ENCODE measurements at regions not wholly inside any gene's neighbourhood (a gene's known extent, or its start where the extent isn't known, plus 50 kb on each side); places are given as distances from the start of the nearest gene placed in this dataset.

GRCh38 chrX:142831961-142832530, 193.7 kb upstream of the SPANXN4 start:
- Histone ChIP-seq H3K9me1 (ENCODE audit: control insufficient read depth, insufficient read depth, low read length) (no peaks in the 10 kb centered on the region), H3K9ac (ENCODE audit: insufficient read depth in 1 of 2, low read depth in 2 of 2, low read length in 2 of 2) (no peak overlapping the region), H3K9me3 (replicated peaks; ENCODE audit: control insufficient read depth, insufficient read depth, low read depth, low read length) (no peaks in the 10 kb centered on the region), H2AFZ (ENCODE audit: low read depth, low read length) (no peak overlapping the region), H3K36me3 (ENCODE audit: control insufficient read depth, insufficient read depth, low read length) (no peaks in the 10 kb centered on the region), H3K27ac (ENCODE audit: extremely low read depth, low read depth, low read length) (no peak overlapping the region), H4K20me1 (replicated peaks; ENCODE audit: control insufficient read depth, insufficient read depth, low read length) (no peaks in the 10 kb centered on the region), H3K79me2 (ENCODE audit: control insufficient read depth, insufficient read depth, low read length) (no peaks in the 10 kb centered on the region), H3K4me2 (ENCODE audit: insufficient read depth, low read length) (no peak overlapping the region), H3K4me1 (replicated peaks in 1 of 2; ENCODE audit: control insufficient read depth in 2 of 2, insufficient read depth in 2 of 2, low read length in 2 of 2) (no peaks in the 10 kb centered on the region), H3K4me3 (no peak overlapping the region), H3K27me3 (ENCODE audit: control insufficient read depth in 2 of 2, insufficient read depth in 2 of 2, low read length in 2 of 2) (no peaks in the 10 kb centered on the region)
- no TSS peak for BruUV-seq (replicated peaks)
- 6% methylated on average over 3 of the region's 3 CpGs for WGBS (ENCODE audit: insufficient coverage, low coverage, missing lambda C conversion rate)
- ChIA-PET POLR2A (no interaction called here), CTCF (ENCODE audit: low intra/inter-chr PET ratio) (no interaction called here)
- in situ Hi-C loops (cut with MboI), result no loop called here
- DNase-seq (ENCODE audit: extremely low read depth in 1 of 4, low spot score in 3 of 4) (no peak), ATAC-seq (no peak), FAIRE-seq (no peak)
- intact Hi-C loops (cut with micrococcal nuclease), result no loop called here
- TF ChIP-seq ERF (CRISPR knock-in tag; IDR thresholded peaks at IDR 0.05) (no peak), ATF2 (CRISPR knock-in tag; IDR thresholded peaks at IDR 0.05) (no peak), ZNF316 (IDR thresholded peaks at IDR 0.05) (no peak), FOXP1 (CRISPR knock-in tag; IDR thresholded peaks at IDR 0.05) (no peak), VEZF1 (CRISPR knock-in tag; IDR thresholded peaks at IDR 0.05) (no peak), E2F1 (CRISPR knock-in tag; IDR thresholded peaks at IDR 0.05) (no peak), KAT2B (IDR thresholded peaks at IDR 0.05; ENCODE audit: low read depth, low read length) (no peak), FOXJ3 (CRISPR knock-in tag; IDR thresholded peaks at IDR 0.05) (no peak), MYNN (IDR thresholded peaks at IDR 0.05) (no peak), MYNN (CRISPR knock-in tag; IDR thresholded peaks at IDR 0.05) (no peak), OTX1 (CRISPR knock-in tag; IDR thresholded peaks at IDR 0.05) (no peak), ZC3H8 (IDR thresholded peaks at IDR 0.05) (no peak), RHOXF2B (CRISPR knock-in tag; conservative IDR thresholded peaks at IDR 0.05) (no peak), ZNF184 (CRISPR knock-in tag; IDR thresholded peaks at IDR 0.05) (no peak), PBX2 (CRISPR knock-in tag; IDR thresholded peaks at IDR 0.05; ENCODE audit: low read depth) (no peak), PBX2 (tag; conservative IDR thresholded peaks at IDR 0.05; ENCODE audit: low read depth) (no peak), ZNF436 (CRISPR knock-in tag; IDR thresholded peaks at IDR 0.05) (no peak), ZEB2 (IDR thresholded peaks at IDR 0.05) (no peak)

Data from K562 (cell line).